ENCODE measurements at regions not wholly inside any gene's neighbourhood (a gene's known extent, or its start where the extent isn't known, plus 50 kb on each side); places are given as distances from the start of the nearest gene placed in this dataset.

DNA sequence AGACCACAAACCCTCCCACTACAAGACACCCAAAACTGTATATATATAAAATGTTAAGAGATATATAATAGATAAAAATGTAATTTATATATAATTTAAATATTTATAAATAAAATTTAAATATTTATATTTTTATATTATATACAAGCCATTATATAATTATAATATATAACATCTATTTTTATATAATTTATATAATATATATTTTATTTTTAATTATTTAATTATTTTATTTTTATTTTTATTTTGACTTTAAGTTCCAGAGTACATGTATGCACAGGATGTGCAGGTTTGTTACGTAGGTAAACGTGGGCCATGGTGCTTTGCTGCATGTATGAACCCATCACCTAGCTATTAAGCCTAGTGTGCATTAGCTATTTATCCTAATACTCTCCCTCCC, 1090.2 kb downstream of the NXPH1 start:
- TF ChIP-seq RAD21 (IDR thresholded peaks at IDR 0.05; ENCODE audit: low read depth) = no peak
- no peak for TF ChIP-seq CEBPB (IDR thresholded peaks at IDR 0.05)
- no peak for TF ChIP-seq TEAD4 (IDR thresholded peaks at IDR 0.05)
- no peak for TF ChIP-seq EGR1 (IDR thresholded peaks at IDR 0.05)
- TF ChIP-seq, protein P1, sequence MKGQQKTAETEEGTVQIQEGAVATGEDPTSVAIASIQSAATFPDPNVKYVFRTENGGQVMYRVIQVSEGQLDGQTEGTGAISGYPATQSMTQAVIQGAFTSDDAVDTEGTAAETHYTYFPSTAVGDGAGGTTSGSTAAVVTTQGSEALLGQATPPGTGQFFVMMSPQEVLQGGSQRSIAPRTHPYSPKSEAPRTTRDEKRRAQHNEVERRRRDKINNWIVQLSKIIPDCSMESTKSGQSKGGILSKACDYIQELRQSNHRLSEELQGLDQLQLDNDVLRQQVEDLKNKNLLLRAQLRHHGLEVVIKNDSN (IDR thresholded peaks at IDR 0.05) = no peak
- TF ChIP-seq, protein P2, sequence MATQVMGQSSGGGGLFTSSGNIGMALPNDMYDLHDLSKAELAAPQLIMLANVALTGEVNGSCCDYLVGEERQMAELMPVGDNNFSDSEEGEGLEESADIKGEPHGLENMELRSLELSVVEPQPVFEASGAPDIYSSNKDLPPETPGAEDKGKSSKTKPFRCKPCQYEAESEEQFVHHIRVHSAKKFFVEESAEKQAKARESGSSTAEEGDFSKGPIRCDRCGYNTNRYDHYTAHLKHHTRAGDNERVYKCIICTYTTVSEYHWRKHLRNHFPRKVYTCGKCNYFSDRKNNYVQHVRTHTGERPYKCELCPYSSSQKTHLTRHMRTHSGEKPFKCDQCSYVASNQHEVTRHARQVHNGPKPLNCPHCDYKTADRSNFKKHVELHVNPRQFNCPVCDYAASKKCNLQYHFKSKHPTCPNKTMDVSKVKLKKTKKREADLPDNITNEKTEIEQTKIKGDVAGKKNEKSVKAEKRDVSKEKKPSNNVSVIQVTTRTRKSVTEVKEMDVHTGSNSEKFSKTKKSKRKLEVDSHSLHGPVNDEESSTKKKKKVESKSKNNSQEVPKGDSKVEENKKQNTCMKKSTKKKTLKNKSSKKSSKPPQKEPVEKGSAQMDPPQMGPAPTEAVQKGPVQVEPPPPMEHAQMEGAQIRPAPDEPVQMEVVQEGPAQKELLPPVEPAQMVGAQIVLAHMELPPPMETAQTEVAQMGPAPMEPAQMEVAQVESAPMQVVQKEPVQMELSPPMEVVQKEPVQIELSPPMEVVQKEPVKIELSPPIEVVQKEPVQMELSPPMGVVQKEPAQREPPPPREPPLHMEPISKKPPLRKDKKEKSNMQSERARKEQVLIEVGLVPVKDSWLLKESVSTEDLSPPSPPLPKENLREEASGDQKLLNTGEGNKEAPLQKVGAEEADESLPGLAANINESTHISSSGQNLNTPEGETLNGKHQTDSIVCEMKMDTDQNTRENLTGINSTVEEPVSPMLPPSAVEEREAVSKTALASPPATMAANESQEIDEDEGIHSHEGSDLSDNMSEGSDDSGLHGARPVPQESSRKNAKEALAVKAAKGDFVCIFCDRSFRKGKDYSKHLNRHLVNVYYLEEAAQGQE (IDR thresholded peaks at IDR 0.05; ENCODE audit: low read depth) = no peak
- TF ChIP-seq TCF12 (IDR thresholded peaks at IDR 0.05; ENCODE audit: low read depth) = no peak
- TF ChIP-seq, protein P3, sequence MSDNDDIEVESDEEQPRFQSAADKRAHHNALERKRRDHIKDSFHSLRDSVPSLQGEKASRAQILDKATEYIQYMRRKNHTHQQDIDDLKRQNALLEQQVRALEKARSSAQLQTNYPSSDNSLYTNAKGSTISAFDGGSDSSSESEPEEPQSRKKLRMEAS (IDR thresholded peaks at IDR 0.05) = no peak

DNA sequence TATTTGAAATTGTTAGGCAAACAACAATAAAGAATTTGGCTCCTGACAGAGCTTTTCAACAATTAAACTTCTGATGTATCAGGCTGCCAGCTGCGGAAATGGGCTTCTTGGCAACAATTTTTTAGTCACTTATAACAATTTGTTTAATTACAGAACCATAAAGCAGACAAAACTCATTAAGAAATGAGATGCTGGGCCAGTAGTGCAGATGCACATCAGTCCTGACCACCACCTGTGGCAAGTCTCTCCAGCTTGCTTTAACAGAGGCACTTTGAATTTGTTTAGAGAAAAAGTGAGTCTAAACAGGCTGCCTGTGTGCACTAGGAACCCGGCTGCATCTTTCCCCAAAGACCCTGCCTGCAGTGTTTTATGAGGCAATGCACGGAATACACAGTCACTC, 1124.4 kb downstream of the NXPH1 start:
- TF ChIP-seq RAD21 (IDR thresholded peaks at IDR 0.05; ENCODE audit: low read depth) = no peak
- no peak for TF ChIP-seq CEBPB (IDR thresholded peaks at IDR 0.05)
- no peak for TF ChIP-seq TAF1 (IDR thresholded peaks at IDR 0.05; ENCODE audit: low read depth)
- no peak for TF ChIP-seq EP300 (IDR thresholded peaks at IDR 0.05; ENCODE audit: borderline replicate concordance)

DNA sequence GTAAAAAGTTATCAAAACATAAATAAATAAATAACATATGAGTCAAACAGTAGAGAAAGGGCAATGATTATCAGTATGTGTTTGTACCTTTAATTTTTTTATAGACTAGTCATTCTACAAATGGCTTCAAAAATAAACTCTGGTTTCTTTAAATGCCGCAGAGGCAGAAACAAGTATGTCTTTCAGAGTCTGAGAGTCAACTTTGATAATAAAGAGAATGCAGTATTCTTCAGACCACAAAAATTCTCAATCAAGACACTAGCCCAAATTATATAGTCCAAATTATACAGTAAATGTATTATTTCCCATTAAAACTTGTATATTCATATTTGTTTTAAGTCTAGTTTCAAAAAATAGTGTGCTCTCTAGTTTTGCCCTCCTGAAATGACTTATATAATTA, 1142.3 kb downstream of the NXPH1 start:
- no peak for TF ChIP-seq ZBTB7A (IDR thresholded peaks at IDR 0.05; ENCODE audit: low read depth)
- no peak for TF ChIP-seq NFIC (IDR thresholded peaks at IDR 0.05)
- TF ChIP-seq, protein P3 (IDR thresholded peaks at IDR 0.05) = no peak
- TF ChIP-seq CEBPB (IDR thresholded peaks at IDR 0.05) = no peak
- TF ChIP-seq FOXM1 (IDR thresholded peaks at IDR 0.05; ENCODE audit: borderline replicate concordance, low read depth) = no peak
- TF ChIP-seq, protein P2 (IDR thresholded peaks at IDR 0.05; ENCODE audit: low read depth) = no peak
- no peak for TF ChIP-seq TCF12 (IDR thresholded peaks at IDR 0.05; ENCODE audit: low read depth)
- TF ChIP-seq TEAD4 (IDR thresholded peaks at IDR 0.05) = no peak
- no peak for TF ChIP-seq YY1 (IDR thresholded peaks at IDR 0.05; ENCODE audit: low read depth)
- TF ChIP-seq TAF1 (IDR thresholded peaks at IDR 0.05; ENCODE audit: low read depth) = no peak
- no peak for TF ChIP-seq RAD21 (IDR thresholded peaks at IDR 0.05; ENCODE audit: low read depth)
- TF ChIP-seq EP300 (IDR thresholded peaks at IDR 0.05; ENCODE audit: borderline replicate concordance) = no peak
- no peak for TF ChIP-seq EGR1 (IDR thresholded peaks at IDR 0.05)
- TF ChIP-seq CREB1 (IDR thresholded peaks at IDR 0.05; ENCODE audit: low read depth) = no peak
- TF ChIP-seq, protein P1 (IDR thresholded peaks at IDR 0.05) = no peak

DNA sequence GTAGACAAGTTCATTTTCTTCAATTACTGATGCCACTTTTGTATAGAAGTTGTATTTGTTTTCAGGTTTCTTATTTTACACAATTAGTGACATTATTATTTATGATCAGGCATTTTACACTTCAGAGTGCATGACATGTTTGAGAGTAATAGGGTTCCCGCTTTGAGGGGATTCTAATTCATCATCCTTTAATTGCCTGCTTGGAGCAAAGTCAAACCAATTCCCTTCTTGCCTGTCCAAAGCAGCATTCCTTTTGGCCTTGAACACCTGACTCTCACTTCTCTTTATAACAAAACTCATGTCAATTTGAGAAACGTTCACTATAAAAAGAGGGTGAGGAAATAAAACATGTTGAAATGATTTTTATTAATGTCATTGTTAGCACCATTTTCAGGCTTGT, 1149.4 kb downstream of the NXPH1 start:
- TF ChIP-seq ZBTB7A (IDR thresholded peaks at IDR 0.05; ENCODE audit: low read depth) (no peak), TCF12 (IDR thresholded peaks at IDR 0.05; ENCODE audit: low read depth) (no peak), TEAD4 (IDR thresholded peaks at IDR 0.05) (no peak), NFIC (IDR thresholded peaks at IDR 0.05) (no peak), FOXM1 (IDR thresholded peaks at IDR 0.05; ENCODE audit: borderline replicate concordance, low read depth) (no peak), EP300 (IDR thresholded peaks at IDR 0.05; ENCODE audit: borderline replicate concordance) (no peak), CEBPB (IDR thresholded peaks at IDR 0.05) (no peak), EGR1 (IDR thresholded peaks at IDR 0.05) (no peak), RAD21 (IDR thresholded peaks at IDR 0.05; ENCODE audit: low read depth) (no peak), CREB1 (IDR thresholded peaks at IDR 0.05; ENCODE audit: low read depth) (no peak), TAF1 (IDR thresholded peaks at IDR 0.05; ENCODE audit: low read depth) (no peak), YY1 (IDR thresholded peaks at IDR 0.05; ENCODE audit: low read depth) (no peak)
- TF ChIP-seq, protein P2 (IDR thresholded peaks at IDR 0.05; ENCODE audit: low read depth) = no peak
- TF ChIP-seq, protein P1 (IDR thresholded peaks at IDR 0.05) = no peak
- TF ChIP-seq, protein P3 (IDR thresholded peaks at IDR 0.05) = no peak

Data from Ishikawa (cell line).